ENCODE measurements at regions not wholly inside any gene's neighbourhood (a gene's known extent, or its start where the extent isn't known, plus 50 kb on each side); places are given as distances from the start of the nearest gene placed in this dataset.

DNA sequence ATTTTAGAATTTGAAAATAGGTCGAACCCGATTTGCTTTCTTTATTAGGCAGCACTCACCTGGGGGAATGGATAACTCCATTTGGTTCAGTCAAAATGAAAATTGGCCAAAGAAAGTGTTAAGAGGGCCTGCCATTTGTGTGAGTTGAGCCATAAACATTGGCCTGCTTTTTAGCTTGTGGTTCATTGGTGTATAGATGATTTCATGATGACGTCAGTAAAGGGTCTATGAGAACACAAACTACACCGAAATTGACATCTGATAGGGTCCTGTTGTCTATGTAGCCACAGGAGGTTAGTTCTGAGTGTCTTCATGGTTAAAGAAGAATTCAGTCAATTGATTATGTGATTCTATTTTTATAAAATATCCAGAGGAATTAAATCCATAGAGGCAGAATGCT lies 1001.5 kb upstream of the EEF2KMT start:
- DNase-seq (ENCODE audit: low read depth in 1 of 2, low spot score in 1 of 2), result no peak

DNA sequence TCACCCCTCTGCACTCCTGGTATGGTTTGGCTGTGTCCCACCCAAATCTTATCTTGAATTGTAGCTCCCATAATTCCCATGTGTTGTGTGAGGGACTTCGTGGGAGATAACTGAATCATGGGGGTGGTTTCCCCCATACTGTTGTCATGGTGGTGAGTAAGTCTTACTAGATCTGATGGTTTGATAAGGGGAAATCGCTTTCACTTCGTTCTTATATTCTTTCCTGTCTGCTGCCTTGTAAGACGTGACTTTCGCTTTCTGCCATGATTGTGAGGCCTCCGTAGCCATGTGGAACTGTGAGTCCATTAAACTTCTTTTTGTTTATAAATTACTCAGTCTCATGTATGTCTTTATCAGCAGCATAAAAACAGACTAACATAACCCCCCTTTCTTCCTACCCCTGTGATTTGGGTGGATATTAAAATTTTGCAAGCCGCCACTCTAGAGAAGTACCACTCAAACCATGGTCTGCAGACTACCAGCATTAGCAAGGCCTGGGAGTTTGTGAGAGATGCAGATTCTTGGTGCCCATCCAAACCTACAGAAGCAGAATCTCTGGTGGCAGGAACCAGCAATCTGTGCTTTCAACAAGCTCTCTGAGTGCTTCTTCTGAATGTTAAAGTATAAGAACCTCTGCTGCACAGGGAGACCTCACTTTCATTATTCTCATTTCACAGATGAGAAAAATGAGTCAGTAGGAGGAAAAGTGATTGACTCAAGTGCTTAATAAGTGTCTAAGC lies 999.5 kb upstream of the EEF2KMT start:
- no peak for DNase-seq (ENCODE audit: low read depth in 1 of 2, low spot score in 1 of 2)

DNA sequence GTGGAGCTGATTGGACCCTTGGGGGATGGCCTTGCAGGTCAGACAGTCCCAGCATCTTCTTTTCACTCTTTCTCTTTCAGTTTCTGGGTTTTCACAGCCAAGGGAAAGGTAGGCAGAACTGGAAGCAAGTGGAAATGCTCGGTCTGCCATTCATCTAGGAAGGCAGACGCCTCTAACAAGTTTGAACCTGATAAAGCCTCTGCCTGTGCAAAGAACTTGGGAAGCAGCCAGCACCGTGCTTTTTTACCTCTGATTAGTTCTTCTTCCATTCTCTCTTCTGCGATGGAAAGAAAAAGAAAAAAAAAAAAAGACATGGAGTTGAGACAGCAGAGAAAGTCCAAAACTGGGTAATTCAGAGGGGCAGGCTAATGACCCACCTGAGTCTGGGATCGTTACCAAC lies 997.8 kb upstream of the EEF2KMT start:
- no peak for DNase-seq (ENCODE audit: low read depth in 1 of 2, low spot score in 1 of 2)

DNA sequence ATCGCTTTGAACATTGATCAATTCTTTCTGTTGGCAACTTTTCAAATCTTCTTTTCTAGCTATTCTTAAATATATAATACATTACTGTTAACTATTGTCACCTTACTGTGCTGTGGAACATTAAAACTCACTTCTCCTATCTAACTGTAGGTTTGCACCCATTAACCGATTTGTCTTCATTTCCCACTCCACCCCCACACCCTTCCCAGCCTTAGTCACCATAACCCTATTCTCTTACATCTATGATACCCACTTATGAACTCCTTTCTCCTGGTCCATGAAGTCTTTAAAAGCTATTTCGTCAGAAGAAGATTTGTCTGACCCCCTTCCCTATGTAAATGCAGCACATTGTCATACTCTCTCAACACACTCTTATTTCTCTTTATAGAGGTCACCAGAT lies 993.4 kb upstream of the EEF2KMT start:
- DNase-seq (ENCODE audit: low read depth in 1 of 2, low spot score in 1 of 2), result no peak

DNA sequence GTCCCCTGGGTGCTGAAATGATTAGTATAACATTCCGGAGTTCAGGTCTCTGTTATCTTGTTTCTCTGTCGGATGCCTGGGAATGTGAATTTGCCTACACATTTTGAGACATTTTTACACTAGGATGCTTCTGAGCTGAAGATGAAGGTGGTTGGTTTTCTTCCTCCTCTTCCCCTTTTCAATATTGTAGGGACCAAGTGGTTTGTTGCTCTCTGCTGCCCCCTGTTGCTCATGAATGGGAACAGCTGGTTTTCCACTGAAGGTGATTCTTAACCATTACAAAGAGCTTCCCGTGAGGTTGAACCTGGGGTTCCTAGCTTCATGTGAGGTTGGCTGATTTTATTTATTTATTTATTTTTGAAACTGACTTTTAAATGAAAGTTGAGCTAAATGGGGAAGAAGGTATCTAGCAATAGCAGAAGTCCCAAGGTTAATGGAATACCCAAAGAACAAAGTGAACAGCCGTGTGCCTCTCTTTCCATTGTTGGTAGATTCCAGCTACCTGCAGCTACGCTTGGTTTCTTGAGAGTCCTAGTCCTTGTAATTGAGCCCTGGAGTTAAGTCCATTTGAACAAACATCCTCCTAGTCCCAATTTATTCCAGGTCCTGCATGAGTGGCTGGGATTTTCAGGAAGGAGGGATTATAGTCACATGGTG lies 983.9 kb upstream of the EEF2KMT start:
- no peak for DNase-seq (ENCODE audit: low read depth in 1 of 2, low spot score in 1 of 2)

DNA sequence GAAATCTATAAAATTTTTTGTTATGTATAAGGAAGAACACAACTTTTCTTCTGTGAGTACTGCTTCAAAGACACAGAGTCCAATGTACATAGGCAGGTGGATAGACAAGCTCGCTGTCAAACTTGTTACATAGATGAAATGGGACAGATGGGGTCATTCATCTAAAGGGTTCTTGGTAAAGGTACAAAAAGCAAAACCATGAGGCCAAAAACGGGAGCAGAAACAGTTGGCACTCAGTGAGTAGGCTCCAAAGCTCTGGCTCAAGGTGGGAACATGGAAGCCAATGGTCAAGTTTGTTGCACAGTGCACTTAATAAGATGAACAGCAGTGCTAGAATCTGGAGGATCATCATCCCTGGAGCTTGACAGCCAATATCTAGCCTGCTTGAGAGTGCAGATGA lies 979.0 kb upstream of the EEF2KMT start:
- DNase-seq (ENCODE audit: low read depth in 1 of 2, low spot score in 1 of 2), result no peak

DNA sequence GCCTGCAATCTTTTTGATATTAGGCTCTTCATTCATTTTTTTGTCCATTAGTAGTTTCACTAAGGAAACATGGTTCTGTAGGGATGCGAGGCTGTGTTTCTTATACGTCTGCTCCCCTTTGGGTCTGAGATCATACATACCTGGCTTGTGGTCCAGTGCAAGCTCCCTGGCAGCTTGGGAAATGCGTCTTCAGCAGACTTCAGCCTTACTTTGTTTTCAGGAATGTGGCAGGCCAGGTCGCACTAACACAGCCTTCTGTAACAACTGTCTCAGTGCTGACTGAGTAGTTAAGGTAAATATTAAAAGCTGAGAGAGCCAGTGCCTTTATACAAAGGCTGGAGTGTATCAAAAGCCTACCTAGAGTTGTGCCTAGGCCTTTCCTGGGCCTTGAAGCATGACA lies 970.5 kb upstream of the EEF2KMT start:
- DNase-seq (ENCODE audit: low read depth in 1 of 2, low spot score in 1 of 2), result no peak

DNA sequence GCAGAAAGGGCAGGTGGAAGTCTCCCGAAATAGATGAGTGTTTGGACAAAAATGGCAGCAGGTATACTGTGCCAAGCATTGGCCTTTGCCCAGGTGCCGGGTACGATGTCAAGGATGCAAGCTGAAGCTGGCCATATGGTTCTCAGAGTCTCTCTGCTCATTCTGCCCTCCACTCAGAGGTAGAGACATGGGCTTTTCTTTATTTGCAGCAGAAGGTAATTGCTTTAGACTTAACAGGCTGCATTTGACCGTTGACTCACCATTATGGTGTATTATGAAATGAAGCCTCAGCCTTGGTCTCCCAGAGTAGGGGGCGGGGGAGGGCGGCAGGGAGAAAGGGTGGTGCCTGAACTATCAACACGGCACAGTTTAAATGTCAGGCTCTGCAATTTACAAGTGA lies 969.1 kb upstream of the EEF2KMT start:
- DNase-seq (ENCODE audit: low read depth in 1 of 2, low spot score in 1 of 2), result no peak

DNA sequence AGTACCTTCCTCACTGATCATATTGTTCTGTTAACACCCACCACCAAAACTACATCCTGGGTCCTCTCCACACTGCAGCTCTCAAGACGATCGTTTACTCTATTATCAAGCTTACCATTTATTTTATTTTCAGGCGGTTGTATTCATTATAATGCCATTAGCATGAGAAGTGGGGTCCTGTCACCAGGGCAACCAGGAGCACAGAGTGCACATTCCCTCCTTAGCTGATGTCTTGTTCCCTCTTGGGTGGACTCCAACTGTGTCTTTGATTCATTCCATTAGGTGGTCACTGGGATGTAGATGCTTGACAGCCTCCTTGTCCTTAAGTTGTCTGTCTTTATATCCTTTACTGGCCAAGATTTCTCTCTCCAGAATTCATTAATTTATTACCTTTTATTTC lies 965.9 kb upstream of the EEF2KMT start:
- no peak for DNase-seq (ENCODE audit: low read depth in 1 of 2, low spot score in 1 of 2)

DNA sequence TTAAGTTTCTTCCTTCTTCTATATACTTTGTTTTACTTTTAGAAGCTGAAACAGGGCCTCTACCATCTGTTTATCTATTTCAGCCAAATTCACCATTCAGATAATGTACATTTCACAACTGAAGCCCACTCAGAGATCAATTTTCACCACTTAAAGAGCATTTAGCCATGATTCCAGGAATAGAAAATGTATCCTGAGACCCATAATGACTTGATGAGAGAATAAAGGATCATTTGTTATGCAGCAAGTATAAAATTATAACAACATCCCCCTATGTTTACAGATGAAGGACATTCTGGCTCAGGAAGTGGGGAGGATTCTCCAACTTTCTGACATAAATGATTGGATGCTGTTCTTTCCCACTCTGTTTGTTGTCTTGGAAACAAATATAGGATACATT lies 962.1 kb upstream of the EEF2KMT start:
- no peak for DNase-seq (ENCODE audit: low read depth in 1 of 2, low spot score in 1 of 2)

DNA sequence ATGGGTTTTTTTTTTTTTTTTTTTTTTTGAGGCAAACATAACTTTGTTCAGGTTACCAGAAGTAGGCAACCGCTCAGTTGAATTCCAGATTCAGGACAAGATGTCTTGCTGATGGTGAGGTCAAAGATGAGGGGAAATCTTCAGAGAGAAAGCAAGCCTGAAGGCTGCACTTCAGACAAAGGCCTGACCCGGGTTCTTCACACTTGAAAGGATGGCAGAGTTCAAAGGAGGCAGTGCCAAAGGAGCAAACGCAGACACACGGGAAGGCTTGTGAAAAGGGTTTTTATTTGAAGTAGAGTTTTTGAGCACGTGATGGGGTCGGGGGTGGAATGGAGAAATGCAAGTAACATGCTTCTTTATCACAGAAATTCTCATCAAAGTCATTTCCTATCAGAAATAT lies 960.2 kb upstream of the EEF2KMT start:
- DNase-seq (ENCODE audit: low read depth in 1 of 2, low spot score in 1 of 2), result no peak

DNA sequence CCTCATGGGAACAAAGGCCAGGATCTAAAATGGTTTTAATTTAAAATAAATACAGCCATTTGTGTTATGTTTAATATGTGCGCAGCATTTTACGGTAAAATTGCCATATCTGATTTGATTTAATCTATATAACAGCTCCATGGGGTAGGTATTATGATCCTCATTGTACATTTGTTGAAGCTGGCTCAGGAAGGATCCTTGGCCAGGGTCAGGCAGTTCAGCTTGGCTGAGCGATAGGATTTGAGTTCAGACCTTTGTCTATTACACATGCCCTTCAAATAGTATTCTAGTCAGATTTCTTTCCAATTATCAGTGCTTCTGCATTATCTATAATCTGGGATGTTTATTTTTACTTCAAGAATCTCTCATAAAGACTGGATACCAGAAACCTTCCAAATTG lies 950.4 kb upstream of the EEF2KMT start:
- no peak for DNase-seq (ENCODE audit: low read depth in 1 of 2, low spot score in 1 of 2)

DNA sequence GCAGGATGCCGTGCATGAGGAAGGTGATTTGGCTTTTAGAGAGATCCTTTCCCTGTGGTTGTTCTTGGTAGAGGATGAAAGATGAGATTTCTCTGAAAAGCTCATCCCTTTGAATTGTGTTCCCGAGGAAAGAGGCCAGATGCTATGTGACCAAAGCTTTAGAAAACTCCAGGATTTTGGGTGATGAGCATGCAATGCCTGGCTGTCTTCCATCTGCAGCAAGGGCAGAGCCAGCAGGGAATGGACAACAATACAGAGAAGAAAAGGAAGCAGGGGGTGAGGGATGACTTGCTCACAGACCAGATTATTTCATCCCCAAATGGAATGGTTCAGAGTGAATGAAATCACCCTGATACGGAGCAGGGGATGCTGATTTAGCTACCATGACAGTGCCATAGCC lies 949.7 kb upstream of the EEF2KMT start:
- no peak for DNase-seq (ENCODE audit: low read depth in 1 of 2, low spot score in 1 of 2)

DNA sequence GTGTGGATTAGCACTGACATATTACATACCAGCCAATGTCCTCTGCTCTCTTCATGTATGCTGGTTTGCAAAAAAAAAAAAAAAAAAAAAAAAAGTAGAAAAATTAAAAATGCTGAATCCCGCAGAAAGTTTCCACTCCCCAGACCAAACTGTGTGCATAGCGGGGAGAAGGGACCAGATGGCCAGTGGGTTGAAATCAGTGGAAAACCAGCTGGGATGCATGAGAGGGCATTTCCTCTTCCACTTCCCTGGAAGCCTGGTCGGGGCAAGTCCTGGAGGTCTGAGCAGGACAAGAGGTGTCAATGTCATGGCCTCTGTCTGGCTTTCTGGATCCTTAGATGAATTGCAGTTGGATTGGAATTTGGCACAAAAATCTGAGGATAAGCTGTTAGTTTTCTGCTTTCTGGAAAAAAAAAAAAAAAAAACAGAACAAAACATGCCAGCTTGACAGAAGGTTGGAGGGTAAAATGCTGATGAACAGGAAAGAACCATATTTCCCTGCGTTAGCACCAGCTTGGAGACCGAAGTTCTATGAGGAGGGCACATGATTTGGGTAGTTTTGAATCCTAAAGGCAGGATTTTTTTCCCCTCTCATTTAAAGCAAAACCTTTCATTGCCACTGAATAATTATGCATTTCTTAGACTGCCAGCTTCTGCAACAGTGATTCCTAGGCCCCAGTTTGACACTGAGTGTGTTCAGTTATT lies 941.5 kb upstream of the EEF2KMT start:
- no peak for DNase-seq (ENCODE audit: low read depth in 1 of 2, low spot score in 1 of 2)

DNA sequence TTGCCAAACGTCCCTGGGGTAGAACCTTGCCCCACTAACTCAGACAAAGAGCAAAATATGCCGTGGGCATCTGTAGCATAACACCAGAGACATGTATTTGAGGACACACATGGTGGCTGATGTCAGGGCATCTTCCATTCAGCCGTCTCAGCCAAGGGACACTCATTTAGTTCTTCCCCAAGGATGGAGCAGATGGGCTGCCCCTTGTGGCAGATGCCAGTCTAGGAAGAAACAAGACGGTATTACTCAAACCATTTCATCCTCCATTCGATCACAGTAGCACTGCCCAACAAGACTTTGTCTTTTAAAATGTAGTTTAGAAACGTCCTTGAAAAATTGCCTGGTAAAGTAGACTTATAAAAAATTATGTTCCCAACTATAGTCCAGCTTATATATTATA lies 937.6 kb upstream of the EEF2KMT start:
- DNase-seq (ENCODE audit: low read depth in 1 of 2, low spot score in 1 of 2), result no peak

DNA sequence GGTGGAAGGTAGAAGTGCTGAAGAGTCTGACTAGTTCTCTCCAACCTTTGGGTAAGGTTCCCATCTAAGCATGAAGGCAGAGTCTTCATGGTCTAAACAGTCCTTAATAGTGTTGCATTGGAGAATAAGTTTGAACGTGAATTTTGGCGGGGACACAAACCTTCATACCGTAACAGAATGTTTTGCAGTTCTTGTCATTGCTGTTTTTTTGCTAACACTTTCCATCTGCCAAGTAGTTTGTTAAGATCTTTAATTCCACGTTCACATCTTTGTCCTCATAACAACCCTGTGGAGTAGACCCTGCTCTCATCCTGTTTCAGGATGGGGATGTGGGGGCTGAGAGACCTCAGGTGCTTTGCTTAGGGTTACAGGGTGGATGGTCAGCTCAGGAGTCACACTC lies 936.9 kb upstream of the EEF2KMT start:
- no peak for DNase-seq (ENCODE audit: low read depth in 1 of 2, low spot score in 1 of 2)

DNA sequence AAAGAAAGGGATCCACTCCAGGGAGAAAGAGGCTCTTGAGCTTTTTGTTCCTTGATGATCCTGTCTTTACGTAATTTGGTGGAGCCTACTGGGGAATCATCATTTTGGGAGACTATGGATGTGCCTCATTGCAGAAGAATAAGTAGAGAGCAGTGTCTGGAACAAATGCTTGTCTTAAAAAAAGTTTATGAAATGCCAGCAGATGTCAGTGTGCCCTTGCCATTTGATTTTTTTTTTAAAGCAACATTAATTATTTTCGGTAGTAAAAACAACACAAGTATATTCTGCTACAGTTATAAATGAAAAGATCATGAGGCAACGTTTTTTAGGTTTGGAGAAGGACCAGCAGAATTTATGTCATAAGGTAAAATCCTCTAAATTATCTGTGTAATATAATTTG lies 934.8 kb upstream of the EEF2KMT start:
- DNase-seq (ENCODE audit: low read depth in 1 of 2, low spot score in 1 of 2), result no peak

DNA sequence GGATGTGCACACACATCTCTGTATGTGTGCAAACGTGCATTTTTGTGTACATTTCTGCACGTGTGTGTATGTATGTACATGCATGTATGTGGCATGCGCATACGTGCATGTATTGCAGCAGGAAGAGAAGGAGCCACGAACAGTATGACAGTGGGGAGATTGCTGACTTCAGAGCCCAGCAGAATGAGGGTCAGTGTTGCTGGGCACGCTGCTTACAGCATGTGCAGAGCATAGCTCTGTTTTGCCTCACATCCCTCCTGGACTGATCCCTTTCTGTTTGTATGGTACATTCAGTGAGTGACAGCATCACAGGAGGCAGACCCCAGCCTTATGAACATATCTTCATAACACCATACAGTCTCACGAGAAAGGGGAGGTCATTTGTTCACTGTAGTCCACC lies 934.0 kb upstream of the EEF2KMT start:
- no peak for DNase-seq (ENCODE audit: low read depth in 1 of 2, low spot score in 1 of 2)

DNA sequence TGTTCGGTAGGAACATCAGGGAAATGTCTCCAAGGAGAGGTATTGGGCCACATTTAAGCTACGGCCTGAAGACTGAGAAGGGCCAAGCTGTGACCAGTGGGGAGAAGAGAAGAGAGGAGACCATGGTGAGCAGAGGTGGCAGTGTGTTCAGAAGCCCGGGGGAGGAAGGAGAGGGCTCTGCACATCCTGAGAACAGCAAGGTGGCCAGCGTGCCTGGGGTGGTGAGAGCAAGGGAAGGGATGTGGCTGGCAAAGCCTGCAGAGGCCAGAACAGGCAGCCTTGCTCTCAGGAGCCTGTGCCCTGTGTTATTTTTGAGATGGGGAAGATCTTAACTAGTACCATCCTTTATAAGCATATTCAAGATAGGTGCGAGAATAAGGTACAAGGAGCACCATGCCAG lies 933.5 kb upstream of the EEF2KMT start:
- DNase-seq (ENCODE audit: low read depth in 1 of 2, low spot score in 1 of 2), result no peak

DNA sequence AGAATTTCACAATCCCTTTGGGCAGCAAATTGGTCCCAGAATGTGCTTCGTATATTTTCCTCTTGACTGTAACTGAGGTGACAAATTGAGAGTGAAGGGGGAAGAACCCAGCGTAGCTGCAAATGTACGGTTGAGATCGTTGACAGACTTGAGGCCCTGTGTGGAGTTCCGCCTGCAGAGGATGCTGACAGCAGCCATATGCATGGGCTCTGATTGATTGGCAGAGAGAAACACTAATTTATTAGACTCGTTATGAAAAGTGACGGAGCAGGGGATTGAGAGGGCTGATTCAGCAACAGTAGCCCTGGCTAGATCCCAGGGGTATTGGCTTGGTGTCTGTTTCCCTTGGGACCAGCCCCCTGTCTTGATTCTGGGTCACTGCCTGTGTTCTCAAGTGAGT lies 930.1 kb upstream of the EEF2KMT start:
- no peak for DNase-seq (ENCODE audit: low read depth in 1 of 2, low spot score in 1 of 2)

DNA sequence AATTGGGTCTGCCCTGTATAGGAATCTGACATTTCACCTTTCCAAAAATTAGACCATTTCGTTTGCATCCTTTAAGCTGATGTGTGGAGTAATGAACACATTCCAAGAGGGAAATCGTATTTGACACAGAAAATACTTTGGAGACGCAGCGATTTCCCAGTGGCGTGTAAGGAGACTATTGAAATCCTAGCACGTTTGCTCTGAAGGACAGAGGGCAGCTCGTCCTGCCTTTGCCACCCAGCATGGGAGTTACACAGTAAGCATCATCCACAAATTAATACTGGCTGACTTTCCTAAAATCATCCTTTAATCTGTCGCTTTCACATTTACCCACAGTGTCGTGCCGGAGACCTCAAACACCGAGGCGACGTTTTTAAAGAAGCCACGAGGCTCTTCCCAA lies 925.9 kb upstream of the EEF2KMT start:
- DNase-seq (ENCODE audit: low read depth in 1 of 2, low spot score in 1 of 2), result no peak

DNA sequence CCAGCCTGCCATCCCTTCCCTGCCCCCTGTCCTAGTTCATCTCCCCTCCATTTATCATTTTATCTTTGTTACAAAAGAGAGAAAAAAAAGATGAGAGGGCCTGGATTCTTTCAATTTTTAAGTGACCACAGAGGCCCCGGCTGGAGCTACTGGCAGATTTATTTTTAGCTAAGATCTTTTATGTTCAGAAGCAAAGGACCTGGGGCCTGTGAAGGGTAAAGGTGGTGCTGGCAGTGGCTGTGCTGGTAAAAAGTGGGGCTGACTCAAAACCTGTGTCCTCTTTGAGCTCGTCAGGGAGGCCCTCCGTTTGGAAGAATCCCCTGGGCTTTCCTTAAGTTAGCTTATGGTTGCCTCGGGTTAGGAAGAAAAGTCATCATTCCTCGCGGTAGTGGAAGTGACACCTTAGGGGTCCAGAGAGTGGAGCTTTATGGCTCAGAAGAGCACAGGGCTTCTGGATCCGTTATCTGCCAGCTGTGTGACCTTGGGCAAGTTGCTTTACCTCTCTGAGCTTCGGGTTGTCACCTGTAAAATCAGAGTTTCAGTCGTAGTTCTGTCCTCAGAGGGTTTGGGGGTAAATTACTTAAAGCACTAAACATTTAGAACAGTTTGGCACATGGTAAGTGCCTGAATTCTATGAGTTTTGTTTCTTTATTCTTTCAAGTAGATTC lies 923.8 kb upstream of the EEF2KMT start:
- DNase-seq (ENCODE audit: low read depth in 1 of 2, low spot score in 1 of 2), result no peak

All from activated T-helper 1 cell treated with anti-CD3 and anti-CD28 coated beads, Interleukin-2, amount 50 U/mL, for 16 hours (primary cell).